ENCODE measurements at regions not wholly inside any gene's neighbourhood (a gene's known extent, or its start where the extent isn't known, plus 50 kb on each side); places are given as distances from the start of the nearest gene placed in this dataset.

DNA sequence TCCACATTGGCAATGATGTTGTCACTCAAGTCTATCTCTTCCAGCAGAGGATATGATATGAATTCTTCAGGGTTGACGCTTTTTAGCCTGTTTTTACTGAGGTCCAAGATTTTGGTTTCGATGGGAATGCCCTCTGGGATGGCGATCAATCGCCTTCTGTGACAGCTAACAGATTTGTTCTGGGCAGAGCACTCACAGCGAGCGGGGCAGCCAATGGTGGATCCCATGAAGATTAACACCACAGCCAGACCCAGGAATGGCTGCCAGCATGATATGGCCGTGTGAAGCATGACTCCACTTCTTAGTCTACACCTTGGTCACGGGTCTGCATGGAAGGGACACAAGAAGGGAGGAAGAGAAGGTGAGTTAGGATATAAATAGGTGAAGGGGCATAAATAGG, 377.1 kb upstream of the C9orf72 start:
- Histone ChIP-seq H2BK5ac (ENCODE audit: low read depth, low read length) (no peak overlapping the region), H2BK15ac (ENCODE audit: low read length) (no peak overlapping the region), H4K91ac (replicated peaks; ENCODE audit: insufficient read length, low read length) (no peak overlapping the region), H3K79me2 (ENCODE audit: control insufficient read depth in 1 of 2, insufficient read depth in 2 of 2, low read length in 2 of 2) (no peaks in the 10 kb centered on the region), H3K4me3 (ENCODE audit: extremely low read depth in 1 of 4, insufficient read depth in 2 of 4, low read depth in 3 of 4, low read length in 4 of 4) (no peak overlapping the region), H3K4me2 (ENCODE audit: insufficient read depth in 1 of 2, low read depth in 2 of 2, low read length in 2 of 2) (no peak overlapping the region), H3K27ac (ENCODE audit: low read depth, low read length) (no peak overlapping the region), H3K4me1 (replicated peaks in 1 of 4; ENCODE audit: control insufficient read depth in 3 of 4, insufficient read depth in 4 of 4, low read length in 3 of 4) (no peaks in the 10 kb centered on the region), H3K23me2 (ENCODE audit: low read depth, low read length) (no peaks in the 10 kb centered on the region), H2AK5ac (ENCODE audit: low read depth, low read length) (no peak overlapping the region), H3K18ac (ENCODE audit: extremely low read depth, low read length) (no peak overlapping the region), H3K79me1 (ENCODE audit: low read depth, low read length) (no peaks in the 10 kb centered on the region), H3K27me3 (replicated peaks in 1 of 4; ENCODE audit: control insufficient read depth in 3 of 4, extremely low read depth in 1 of 4, insufficient read depth in 3 of 4, low read length in 3 of 4) (no peaks in the 10 kb centered on the region), H3K56ac (replicated peaks; ENCODE audit: insufficient read length, low read depth, low read length) (no peak overlapping the region), H3K36me3 (ENCODE audit: control insufficient read depth in 2 of 4, insufficient read depth in 4 of 4, low read length in 3 of 4) (no peaks in the 10 kb centered on the region), H3K9me3 (ENCODE audit: insufficient read depth in 2 of 2, low read depth in 1 of 2, low read length in 1 of 2) (no peaks in the 10 kb centered on the region), H4K5ac (ENCODE audit: insufficient read length, low read depth, low read length) (no peak overlapping the region), H3K9ac (replicated peaks in 1 of 4; ENCODE audit: extremely low read depth in 1 of 4, low read depth in 3 of 4, low read length in 3 of 4) (no peak overlapping the region), H2AFZ (ENCODE audit: low read length) (no peak overlapping the region), H4K8ac (ENCODE audit: extremely low read depth, insufficient read depth, low read length) (no peak overlapping the region), H3K23ac (ENCODE audit: insufficient read length) (no peak overlapping the region), H2BK12ac (ENCODE audit: low read depth, low read length) (no peak overlapping the region), H2BK20ac (ENCODE audit: low read length) (no peak overlapping the region), H3K4ac (replicated peaks; ENCODE audit: insufficient read length, low read depth, low read length) (no peak overlapping the region), H4K20me1 (replicated peaks in 1 of 2; ENCODE audit: control insufficient read depth in 1 of 2, insufficient read depth in 2 of 2, low read length in 2 of 2) (no peaks in the 10 kb centered on the region), H3K14ac (ENCODE audit: insufficient read length) (no peak overlapping the region), H2BK120ac (replicated peaks; ENCODE audit: low read depth, low read length) (no peak overlapping the region)
- ChIA-PET POLR2A (ENCODE audit: partially characterized antibody) (no interaction called here), CTCF (ENCODE audit: partially characterized antibody) (interaction anchor here (0.6 to 1.8 kb wide), 3 partner anchors 112 to 235 kb away, joined by 3 to 5 read pairs (median 3); no protein-coding TSS in a partner anchor)
- no peak for TF ChIP-seq CTBP2 (IDR thresholded peaks at IDR 0.05; ENCODE audit: borderline replicate concordance, insufficient read depth, insufficient read length, low read length)
- TF ChIP-seq RBBP5 (IDR thresholded peaks at IDR 0.05; ENCODE audit: borderline replicate concordance, low read depth, low read length): no peak
- no peak for TF ChIP-seq PHF8 (conservative IDR thresholded peaks at IDR 0.05; ENCODE audit: low read depth, low read length)
- TF ChIP-seq CHD2 (IDR thresholded peaks at IDR 0.05; ENCODE audit: low read length): no peak
- TF ChIP-seq, protein P1, sequence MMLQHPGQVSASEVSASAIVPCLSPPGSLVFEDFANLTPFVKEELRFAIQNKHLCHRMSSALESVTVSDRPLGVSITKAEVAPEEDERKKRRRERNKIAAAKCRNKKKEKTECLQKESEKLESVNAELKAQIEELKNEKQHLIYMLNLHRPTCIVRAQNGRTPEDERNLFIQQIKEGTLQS (IDR thresholded peaks at IDR 0.05; ENCODE audit: insufficient read depth, low read depth, low read length): no peak
- no peak for TF ChIP-seq KDM1A (IDR thresholded peaks at IDR 0.05; ENCODE audit: borderline replicate concordance, low read length)
- TF ChIP-seq BCL11A (IDR thresholded peaks at IDR 0.05; ENCODE audit: low read depth in 2 of 2, low read length in 2 of 2): no peak
- TF ChIP-seq CBX8 (IDR thresholded peaks at IDR 0.05; ENCODE audit: borderline replicate concordance, low read depth, low read length): no peak
- TF ChIP-seq KDM5A (IDR thresholded peaks at IDR 0.05; ENCODE audit: low read length): no peak
- TF ChIP-seq, protein P2, sequence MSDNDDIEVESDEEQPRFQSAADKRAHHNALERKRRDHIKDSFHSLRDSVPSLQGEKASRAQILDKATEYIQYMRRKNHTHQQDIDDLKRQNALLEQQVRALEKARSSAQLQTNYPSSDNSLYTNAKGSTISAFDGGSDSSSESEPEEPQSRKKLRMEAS (IDR thresholded peaks at IDR 0.05): no peak
- FAIRE-seq: no peak
- WGBS, 2 experiments (ENCODE audit: extremely low coverage in 1 of 2, insufficient coverage in 1 of 2, insufficient read length in 1 of 2, insufficient replicate concordance in 2 of 2, low coverage in 1 of 2, low lambda C conversion rate in 2 of 2, missing lambda C conversion rate in 1 of 2): 88% methylated on average over 8 of the region's 8 CpGs; no CpG with 5 or more reads in 1 of the 2 experiments
- DNase-seq (ENCODE audit: low read depth in 1 of 2, low spot score in 2 of 2): no peak
